ENCODE measurements at regions not wholly inside any gene's neighbourhood (a gene's known extent, or its start where the extent isn't known, plus 50 kb on each side); places are given as distances from the start of the nearest gene placed in this dataset.

- TF ChIP-seq CTCF (IDR thresholded peaks at IDR 0.05; ENCODE audit: insufficient read depth, low read length, poor library complexity, severe bottlenecking) (no peak), EZH2phosphoT487 (conservative IDR thresholded peaks at IDR 0.05; ENCODE audit: low read length) (no peak)
These were observed 381.9 kb downstream of the CTTN start for GRCh38 chr11:70780246-70780535.
